Posterior vena cava (tissue), 2 donors: ENCODE measurements at regions not wholly inside any gene's neighbourhood (a gene's known extent, or its start where the extent isn't known, plus 50 kb on each side); places are given as distances from the start of the nearest gene placed in this dataset.
"Not testable (repeated sequence)": the region's sequence is repeated elsewhere in the genome, so short reads cannot be mapped to it uniquely, and the experiment has no call there.

Source experiments
- DNase-seq: peaks from one replicate; pipeline ENCODE4 v3.0.0-alpha.2; 2020; ENCODE audit warnings: low spot score
- intact Hi-C, 2 donors: fragments of 100-400 bp; cut with DNase I; formaldehyde crosslinking; loops; one replicate each; pipeline versions ENCODE4 v1.14.1 to v1.14.2; 2022 to 2023
- donor health status: DM: yes; HTN: yes; CAD: no.
- donor health status: DM: yes; HTN: yes; CAD: no.

DNA sequence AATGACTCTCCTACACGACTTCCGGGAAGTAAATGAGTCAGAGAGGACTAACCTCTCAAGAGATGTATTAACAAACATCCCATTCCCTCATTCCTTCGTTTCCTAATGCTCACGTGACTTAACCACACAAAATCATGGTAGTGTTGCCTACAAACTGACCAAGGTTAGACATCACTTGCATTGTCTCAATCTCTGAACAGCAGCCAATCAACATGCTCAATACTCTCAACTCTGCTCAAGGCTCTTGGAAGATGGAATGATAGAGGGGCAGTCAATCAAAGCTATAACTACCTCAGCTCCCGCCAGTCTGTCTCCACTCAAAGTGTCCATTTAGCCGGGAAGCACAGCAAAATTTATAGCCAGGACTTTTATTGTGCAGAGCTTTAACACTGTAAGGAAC is 143.8 kb upstream of the PIK3R1 start:
- no peak for DNase-seq
- intact Hi-C loops: no loop called here

DNA sequence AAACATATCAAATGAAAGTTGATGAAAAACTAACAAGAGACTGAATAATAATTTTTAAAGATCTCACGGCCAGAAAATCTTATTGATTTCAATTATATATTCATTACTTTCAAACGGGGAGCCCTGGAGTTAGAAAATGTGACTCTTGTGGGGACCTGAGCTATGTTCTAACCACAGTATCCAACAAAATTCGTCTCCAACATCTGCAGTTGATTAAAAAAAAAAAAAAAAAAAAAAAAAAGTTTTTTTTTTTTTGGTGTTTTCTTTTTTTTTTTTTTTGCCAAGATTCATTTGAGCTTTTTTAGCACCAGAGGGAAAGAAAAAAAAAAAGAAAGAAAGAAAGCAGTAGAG is 144.3 kb upstream of the PIK3R1 start:
- intact Hi-C loops: no loop called here
- no peak for DNase-seq

DNA sequence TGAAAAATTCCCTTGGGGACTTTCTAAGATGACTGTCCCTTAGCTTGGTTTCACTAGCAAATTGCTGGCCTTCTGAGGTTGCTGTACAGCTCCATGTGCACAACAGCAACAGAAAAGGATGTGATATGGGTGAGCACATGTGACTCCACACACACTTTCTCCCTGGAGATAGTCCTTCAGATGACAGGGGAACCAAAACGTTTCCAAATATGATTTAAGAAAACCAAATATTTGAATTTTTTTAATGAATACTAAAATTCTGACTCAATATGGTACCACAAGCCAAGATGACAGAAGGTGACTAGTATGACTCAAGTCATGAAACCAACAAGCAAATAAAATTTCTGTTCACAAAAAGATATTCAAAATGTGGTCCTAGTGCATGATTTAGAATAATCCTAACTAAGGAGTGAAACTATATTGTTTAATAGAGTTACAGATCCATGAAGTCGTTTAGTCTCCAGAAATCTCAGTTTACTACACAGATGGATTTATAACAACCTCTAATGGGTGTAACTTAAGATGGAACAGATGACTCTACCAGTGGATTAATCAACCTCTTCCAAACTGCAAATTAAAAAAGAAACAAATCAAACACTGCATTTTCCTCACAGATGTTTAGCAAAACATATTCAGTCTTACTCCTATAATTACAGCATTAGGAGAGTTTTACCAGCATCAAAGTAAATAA is 144.8 kb upstream of the PIK3R1 start:
- DNase-seq: no peak
- intact Hi-C loops: no loop called here

DNA sequence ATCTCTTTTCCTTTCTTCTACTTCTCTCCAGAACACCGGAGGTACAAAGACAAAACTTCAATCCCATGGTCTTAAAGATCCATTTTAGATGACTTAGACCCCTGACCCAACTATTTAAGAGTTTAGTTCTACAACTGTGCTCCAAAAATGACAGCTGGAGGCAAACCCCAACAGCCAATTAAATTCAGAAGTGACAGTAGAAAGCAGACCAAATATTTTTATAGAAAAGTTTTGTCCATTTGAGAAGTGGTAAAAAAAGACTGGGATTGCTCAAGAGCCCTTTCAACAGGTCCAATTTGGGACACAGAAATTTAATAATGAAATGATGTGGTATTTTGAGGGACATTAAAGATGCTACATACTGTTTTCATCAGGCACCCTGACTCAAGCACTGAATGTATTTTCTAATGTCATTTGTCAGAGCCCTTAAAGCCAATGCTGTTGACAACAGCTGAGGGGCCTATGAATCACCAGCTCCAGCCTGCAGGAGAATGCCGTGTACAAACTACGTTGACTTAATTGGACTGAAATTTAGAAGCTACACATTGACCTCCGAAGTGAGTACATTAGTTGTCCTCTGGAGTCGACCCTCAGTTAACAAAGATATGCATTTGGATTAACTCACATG is 147.5 kb upstream of the PIK3R1 start:
- no peak for DNase-seq

DNA sequence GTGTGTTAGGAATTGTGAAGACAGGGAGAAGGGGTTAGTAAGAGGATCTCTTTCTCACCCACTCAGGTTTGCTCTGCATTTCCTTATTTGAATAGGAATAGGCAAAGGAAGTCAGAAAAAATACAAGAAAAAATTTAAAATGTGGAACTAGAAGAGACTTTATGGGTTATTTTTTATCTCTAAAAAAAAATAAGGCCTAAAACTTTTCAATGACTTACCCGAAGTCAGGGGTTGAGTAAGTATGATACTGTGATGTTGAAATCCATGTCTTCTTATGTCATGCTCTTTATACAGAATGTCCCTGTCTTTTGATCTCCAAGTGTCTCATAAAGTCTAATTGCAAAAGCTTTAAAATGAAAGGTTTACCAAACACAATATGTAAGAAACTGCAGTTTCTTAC is 148.3 kb upstream of the PIK3R1 start:
- DNase-seq: no peak
- intact Hi-C loops: no loop called here

More for the DNA sequence above, 147.5 kb upstream of the PIK3R1 start:
- intact Hi-C loops: no loop called here

DNA sequence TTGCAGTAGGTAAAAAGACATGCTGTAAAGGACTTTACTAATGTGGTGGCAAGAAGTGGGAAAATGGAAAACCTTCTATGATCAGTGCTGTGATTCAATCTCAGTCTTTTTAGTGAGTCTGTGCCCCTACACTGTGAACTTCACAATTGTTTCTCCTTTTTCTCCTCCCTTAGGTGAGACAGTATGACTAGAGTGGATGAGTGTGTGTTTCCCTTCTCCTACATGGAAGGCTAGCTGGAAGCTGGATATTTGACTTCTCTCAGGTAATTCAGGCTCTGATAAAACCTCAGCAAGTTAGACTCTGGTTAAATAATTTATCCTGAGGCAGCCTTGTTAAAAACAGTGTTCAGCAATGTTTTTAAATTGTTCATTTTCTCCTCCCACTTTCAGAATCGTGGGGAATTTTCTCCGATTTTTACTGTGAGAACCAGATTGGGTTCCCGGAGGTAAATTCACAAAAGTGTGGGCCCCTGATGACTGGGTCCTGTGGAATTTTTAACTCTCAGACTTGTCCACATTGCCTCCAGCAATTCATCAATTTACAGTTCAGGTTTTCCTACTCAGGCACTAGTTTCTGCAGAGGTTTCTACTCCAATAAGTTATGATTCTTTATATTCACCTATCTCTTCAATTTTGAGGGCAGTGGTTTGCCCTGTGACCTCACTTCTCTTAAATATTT is 149.1 kb upstream of the PIK3R1 start:
- intact Hi-C loops: no loop called here
- no peak for DNase-seq

DNA sequence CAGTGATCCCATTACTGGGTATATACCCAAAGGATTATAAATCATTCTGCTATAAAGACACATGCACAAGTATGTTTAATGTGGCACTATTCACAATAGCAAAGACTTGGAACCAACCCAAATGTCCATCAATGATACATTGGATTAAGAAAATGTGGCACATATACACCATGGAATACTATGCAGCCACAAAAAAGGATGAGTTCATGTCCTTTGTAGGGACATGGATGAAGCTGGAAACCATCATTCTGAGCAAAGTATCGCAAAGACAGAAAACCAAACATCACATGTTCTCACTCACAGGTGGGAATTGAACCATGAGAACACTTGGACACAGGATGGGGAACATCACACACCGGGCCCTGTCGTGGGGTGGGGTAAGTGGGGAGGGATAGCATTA is 150.2 kb upstream of the PIK3R1 start:
- DNase-seq, intact Hi-C loops: not testable (repeated sequence)

DNA sequence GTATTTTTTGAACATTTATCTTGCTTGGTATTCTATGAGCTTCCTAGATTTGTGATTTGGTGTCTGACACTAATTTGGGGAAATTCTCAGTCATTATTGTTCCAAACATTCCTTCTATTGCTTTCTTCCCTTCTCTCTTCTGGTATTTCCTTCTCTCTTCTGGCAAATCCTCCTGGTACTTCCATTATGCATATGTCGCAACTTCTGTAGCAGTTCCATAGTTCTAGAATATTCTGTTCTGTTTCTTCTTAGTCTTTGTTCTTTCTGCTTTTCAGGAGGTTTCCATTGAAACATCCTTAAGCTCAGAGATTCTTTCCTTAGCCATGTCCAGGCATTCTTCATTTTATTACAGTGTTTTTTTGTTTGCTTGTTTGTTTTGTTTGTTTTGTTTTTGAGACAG is 155.2 kb upstream of the PIK3R1 start:
- no peak for DNase-seq

DNA sequence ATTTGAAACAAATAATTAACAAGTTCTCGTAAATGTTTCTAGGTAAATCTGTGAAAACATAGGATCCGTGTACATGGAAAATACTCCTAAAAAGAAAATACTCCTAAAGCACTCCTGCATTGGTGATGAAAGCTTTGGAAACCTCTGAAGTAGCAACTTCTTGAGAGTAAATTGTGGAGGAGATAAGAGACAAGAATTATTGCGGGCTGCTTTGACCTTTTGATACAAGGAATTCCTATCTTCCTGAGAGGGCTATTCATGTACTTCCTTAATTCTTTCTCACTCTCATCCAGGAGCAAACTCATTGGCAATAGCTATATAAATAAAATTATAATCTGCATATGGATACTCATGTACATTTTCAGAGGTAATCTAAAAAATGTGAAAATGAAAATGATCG is 158.4 kb upstream of the PIK3R1 start:
- no peak for DNase-seq
- intact Hi-C loops: no loop called here

More for the DNA sequence above, 155.2 kb upstream of the PIK3R1 start:
- intact Hi-C loops: no loop called here

DNA sequence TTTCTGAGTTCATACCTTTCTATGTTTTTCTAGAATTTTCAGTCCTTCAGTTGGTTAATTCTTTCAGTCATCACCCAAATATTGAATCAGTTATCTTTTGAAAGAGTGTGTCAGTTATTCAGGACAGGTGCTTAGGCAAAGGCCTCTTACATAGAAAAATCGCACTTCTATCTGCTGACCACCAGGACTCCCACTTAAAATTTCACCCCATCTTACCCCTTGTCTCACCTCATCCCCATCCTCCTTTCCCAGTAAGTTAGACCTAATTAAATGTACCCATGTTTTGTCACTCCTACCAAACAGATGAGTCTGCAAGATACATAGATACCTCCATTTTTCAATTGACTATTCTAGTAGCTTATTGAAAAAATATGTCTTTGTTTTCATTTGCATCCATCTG is 159.9 kb upstream of the PIK3R1 start:
- intact Hi-C loops: no loop called here
- DNase-seq: no peak

DNA sequence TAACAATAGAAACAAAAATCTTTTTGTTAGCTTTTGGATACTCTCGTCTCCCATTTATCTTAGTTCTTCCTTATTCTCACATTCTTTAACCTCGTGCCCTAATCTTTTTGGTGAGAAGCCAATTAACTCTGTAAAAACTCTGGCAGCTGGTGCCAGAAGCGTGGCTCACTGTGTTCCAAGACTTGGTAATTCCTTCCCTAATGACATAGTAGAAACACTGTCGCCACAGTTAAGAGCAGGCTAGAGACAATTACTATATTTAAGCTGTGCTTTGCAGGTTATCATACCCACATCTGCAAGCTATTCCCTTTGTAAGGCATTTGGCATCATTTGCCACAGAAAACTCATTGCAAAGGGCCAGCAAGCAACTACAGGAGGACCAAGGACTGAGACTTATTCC is 160.9 kb upstream of the PIK3R1 start:
- no peak for DNase-seq
- intact Hi-C loops: no loop called here

DNA sequence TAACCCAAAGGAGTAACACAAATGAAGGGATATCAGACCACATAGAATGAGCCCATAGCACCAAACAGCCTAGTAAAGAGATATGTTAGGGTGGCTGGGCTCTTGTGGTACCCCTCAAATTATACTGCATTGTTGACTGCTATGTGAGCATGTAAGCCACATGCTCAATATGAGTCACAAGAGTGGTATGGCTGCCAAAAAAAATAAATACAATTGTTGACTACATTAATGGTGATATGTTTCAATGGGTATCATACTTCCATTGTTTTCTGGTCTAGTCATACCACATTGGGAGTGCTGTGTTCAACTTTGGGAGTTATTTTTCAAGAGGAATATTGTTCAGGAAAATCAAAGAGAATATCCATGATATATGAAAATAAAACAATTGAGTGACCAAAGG is 162.4 kb upstream of the PIK3R1 start:
- intact Hi-C loops: no loop called here
- DNase-seq: no peak

DNA sequence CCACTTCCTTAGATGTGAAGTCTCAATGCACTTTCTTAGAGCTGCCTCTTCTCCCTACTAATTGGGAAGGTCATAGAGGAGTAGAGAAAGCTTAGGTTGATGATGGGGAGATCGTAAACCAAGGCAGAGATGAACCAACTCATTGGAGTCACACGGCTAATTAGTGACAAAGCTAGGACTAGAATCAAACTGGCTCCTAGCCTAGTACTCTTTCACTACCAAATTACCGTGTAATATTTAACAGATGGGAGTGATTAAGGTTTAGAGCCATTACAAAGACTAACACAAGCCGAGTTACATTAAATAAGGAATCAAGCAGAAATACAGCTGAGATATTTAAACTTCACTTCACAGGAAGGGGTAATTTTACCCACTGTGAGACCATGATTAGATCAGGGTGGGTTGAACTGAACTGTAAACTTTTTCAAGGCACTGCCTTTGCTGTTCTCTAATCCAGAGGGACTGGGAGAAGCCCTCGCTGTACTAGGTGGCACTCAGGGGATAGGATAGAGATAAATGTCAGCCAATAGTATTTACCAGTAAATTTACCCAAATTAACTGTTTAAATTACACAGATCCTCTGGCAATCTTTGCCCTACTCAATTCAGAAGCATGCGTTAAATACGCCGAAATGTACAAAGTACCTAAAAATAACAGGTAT is 166.4 kb upstream of the PIK3R1 start:
- no peak for DNase-seq
- intact Hi-C loops: no loop called here

DNA sequence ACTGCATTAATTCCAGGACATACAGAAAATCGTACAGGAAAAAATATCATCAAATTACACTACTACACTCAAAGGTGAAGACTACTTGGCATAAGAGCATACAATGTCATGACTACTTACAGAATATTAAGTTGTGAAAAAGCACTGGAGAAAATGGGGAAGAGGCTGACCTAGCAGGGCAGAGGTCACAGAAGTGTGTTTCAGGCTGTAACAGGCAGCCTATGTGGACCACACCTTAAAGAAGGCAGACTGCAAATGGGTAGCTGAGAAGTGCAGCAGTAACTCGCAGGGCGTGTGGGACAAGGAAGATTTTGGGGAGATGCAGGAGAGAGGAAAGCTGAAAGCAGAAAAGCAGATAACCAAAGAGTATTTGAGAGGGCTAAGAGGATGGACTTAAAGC is 167.0 kb upstream of the PIK3R1 start:
- intact Hi-C loops: no loop called here
- DNase-seq: no peak

DNA sequence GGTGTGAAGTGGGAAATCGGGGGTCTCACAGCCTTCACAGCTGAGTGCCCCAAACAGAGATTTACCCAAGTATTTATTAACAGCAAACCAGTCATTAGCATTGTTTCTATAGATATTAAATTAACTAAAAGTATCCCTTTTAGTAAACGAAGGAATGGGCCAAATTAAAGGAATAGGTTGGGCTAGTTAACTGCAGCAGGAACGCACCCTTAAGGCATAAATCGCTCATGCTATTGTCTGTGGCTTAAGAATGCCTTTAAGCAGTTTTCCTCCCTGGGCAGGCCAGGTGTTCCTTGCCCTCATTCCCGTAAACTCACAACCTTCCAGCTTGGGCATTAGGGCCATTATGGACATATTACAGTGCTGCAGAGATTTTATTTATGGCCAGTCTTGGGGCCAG is 167.5 kb upstream of the PIK3R1 start:
- DNase-seq, intact Hi-C loops: not testable (repeated sequence)

DNA sequence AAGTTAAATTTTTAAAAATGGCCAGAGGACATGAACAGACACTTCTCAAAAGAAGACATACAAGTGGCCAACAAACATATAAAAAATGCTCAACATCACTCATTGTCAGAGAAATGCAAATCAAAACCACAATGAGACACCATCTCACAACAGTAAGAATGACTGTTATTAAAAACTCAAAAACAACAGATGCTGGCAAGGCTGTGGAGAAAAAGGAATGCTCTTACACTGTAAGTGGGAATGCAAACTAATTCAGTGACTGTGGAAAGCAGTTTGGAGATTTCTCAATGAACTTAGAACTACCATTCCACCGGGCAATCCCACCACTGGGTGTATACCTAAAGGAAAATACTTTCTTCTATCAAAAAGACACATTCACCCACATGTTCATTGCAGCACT is 168.5 kb upstream of the PIK3R1 start:
- DNase-seq: no peak
- intact Hi-C loops: no loop called here

DNA sequence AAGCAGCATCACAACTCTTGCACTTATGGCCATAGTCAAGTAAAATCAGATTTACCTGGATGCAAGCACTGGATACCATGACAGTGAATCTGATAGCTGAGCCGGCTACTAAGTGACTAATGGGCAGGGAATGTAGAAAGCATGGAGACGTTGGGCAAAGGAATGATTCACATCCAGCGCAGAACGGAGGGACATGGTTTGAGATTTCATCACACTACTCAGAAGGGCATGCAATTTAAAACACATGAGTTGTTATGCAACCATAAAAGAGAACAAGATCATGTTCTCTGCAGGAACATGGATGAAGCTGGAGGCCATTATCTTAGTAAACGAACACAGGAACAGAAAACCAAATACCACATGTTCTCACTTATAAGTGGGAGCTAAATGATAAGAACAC is 169.1 kb upstream of the PIK3R1 start:
- intact Hi-C loops: no loop called here
- no peak for DNase-seq

DNA sequence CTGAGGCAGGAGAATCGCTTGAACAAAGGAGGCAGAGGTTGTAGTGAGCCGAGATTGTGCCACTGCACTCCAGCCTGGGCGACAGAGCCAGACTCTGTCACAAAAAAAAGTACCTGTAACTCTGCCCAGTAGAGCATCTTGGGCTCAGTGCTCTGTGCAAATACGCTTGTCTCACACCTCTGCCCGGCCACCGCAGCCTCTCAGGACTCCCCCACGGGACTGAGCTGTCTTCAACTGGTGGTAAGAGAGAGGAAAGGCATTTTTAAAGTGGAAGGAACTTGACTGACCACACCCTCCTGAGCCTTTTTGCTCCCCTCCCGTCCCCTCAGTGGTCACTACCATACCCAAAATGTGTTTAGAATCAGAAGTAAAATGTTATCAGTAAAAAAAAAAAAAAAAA is 174.3 kb upstream of the PIK3R1 start:
- intact Hi-C loops: no loop called here
- no peak for DNase-seq

DNA sequence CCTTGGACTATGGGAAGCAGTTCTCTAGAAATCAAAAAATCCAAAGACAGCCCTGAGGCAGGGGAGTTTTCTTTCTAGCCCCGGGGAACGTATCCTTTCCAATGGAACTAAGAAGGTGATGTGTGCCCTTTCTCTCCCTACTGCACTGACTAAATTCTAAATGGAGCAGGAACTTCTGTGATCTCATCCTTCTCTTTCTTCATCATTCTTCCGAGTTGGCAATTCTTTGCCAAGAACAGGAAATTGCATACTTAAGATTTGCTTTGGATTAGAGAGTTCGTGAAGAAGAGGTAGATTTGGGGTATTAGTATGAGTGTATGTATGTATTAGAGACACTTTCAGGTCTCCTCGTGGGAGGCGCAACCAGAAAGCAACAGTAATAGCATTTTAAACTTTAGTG is 178.0 kb upstream of the PIK3R1 start:
- intact Hi-C loops: no loop called here
- DNase-seq: no peak

DNA sequence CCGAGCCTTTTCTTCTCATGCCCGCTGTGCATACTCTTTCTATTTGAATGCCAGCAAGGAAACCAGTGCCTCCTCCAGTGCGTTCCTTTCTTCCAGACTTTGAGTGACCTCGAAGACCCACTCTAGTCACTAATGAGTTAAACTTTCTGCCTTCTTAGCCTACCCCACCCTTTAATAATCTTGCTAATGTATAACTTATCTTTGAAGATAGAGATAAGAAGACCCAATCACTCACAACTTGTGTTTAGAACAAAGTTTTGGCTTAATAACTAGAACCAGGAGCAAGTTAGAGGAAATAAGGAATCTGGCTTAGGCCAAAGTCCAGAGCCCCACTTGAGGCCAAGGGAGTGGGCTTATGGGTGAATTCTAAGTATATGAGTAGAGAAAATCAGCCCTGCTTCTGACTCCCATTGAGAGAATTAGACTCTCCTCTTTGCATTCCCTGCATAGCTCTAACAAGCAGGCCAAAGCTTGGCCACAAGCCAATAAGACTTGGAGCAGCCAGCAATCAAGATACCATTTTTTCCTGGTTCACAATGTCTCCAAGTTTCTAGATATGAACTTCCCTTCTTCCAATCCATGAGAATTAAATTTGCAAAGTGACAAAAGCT is 181.5 kb upstream of the PIK3R1 start:
- DNase-seq: no peak
- intact Hi-C loops: no loop called here
